Nucleus accumbens (tissue), 56 donors: ENCODE measurements at regions not wholly inside any gene's neighbourhood (a gene's known extent, or its start where the extent isn't known, plus 50 kb on each side); places are given as distances from the start of the nearest gene placed in this dataset.
A peak's percentile ranks its signal among the peaks of the same experiment; 100 is the strongest.
"Not testable (repeated sequence)": the region's sequence is repeated elsewhere in the genome, so short reads cannot be mapped to it uniquely, and the experiment has no call there.

Source experiments
- DNase-seq, 56 donors: peaks; one replicate each; lab custom pipeline; 2025; lab: John Stamatoyannopoulos, UW

DNA sequence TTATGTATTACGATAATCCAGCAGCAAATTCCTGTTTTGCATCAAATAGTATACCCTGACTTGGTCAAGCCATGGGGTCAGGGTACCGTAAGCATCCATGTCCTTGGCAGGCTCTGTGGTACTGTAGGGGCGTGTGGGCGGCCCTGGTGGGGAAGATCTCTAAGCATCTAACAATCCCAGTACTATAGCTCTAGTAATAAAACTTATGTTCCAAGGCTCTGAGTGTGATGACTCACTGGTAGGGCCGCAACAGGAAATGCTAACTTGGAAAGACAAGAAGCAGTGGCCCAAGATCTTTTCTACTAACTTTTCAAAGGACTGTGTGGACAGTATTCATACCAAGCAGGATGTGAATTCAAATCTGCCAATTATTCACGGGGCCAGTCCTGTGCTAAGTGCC, 63.8 kb downstream of the CLEC18A start:
- not testable (repeated sequence) for DNase-seq

DNA sequence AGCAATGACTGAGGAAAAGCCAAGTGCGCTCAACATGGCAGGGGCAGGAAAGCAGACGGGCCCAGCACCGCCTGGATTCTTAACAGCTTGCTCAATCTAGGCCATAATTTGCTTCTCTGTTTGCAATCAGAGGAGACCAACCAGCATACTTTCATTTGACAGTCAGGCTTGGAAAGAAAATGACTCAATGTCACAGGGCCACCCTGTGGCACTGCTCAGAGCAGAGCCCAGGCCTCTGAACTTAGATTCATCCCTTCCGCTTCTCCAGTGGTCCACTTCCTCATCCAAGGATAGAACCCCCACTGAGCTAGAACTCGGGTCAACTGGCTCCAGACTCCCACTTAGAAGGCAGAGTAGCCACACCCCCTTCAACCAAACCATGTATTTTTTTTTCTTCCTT, 65.6 kb downstream of the CLEC18A start:
- not testable (repeated sequence) for DNase-seq

DNA sequence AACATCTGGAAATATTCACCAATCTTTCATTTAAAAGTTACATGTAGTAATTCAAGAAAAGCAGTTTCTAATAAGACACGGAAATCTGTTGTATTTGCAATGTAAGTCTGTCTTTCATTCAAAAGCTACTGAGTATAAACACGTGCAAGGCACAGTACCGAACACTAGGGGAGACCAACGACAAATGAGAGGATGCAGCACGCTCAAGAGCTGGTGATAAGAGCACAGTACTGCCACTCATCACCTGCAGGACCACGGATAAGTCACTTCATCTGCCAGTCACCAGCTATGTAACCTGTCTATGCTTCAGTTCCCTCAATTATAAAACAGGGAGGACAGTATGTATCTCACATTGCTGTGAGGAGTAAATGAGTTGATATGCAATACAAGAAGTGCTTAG, 67.1 kb downstream of the CLEC18A start:
- peak in 7 of 56 donors; percentile 0 to 22 (median 2) for DNase-seq

DNA sequence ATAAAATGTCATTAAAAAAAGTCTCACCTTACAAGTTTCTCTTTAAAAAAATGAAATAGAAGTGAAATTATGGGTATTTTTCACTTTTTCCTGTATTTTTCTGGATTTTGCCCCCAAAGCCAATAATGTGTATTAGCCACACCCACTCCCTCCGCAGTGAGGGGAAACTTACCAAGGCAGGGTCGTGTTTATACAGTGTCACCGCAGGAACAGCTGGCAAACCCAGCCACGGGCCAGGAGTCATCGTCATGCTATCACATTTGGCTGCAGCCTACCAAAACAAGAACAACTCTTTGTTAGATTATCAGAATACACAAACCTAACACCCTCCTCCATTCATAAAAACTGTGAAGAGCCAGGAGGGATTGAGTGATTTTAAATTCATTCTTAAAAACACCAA, 72.1 kb downstream of the CLEC18A start:
- DNase-seq = not testable (repeated sequence)

DNA sequence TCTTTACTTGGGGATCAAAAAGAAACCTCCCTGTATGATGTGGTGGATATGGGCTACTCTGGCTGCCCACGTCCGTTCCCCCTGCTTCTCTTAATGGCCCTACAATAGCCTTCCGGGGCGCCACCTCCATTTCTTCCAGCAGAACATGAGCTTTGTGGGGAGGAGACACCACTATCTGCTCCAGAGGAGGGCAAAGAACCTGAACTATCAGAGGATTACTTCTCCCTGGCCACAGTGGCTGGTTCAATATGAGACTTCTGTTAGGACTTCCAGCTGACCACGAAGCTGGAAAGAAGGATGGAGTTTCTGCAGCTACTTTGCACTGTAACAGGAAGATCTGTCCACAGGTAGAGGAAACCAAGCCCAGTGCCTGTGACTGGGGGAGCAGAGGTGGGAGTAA, 72.8 kb downstream of the CLEC18A start:
- not testable (repeated sequence) for DNase-seq

DNA sequence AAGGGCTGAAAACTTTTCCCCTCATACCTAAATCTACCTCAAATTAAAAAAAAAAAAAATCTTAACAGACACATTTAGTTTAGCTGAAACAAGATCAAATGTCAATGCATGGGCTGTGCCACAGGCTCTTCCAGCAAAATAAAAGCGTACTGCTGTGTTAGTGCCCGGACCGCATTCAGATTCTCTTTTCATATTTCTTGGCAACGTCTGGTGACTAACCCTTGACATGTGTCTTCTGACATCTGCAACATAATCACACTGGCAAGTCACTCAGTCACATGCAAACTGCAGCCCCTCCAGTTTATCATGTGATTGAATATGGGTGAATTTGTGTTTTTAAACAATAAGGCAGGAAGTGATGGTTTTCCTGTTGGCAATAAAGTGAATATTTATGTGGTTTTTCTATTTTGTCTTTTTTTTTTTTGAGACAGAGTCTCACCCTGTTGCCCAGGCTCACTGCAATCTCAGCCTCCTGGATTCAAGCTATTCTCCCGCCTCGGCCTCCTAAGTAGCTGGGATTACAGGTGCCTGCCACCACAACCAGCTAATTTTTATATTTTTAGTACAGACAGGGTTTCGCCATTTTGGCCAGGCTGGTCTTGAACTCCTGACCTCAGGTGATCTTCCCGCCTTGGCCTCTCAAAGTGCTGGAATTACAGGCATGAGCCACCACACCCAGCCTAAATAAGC, 75.2 kb downstream of the CLEC18A start:
- DNase-seq = not testable (repeated sequence)

DNA sequence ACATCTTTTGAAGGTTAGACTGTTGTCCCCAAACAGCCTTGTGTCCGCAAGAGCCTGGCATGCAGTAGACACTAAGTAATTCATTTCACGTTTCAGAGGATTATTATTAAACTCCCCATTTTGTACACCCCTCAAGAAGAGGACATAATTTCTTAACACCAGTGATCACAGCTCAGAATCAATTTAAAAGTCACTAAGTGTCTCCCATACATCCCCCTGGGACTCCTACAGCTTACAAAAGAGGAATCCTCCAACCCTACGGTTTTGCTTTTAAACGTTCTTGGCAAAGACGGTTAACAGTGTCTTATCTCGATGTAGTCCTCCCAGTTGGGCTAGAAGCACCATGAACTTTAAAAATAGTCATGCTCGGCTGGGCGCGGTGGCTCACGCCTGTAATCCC, 81.2 kb upstream of the PDPR start:
- not testable (repeated sequence) for DNase-seq

DNA sequence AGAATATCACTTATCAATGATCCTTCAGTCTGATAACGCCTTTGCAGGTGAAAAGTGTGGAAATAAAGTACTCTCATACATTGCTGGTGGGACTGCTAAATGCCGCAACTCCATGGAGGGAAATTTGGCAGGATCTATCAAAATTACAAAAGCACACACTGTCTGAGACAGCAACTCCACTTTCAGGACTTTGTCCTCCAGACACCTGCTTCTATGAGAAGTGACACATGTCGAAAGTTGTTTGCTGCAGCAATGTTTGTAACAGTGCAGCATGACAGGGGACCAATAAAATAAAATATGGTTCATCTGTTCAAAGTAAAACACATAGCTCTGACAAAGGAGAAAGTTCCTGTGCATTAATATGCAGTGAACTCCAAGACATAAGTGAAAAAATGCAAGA, 76.2 kb upstream of the PDPR start:
- DNase-seq = not testable (repeated sequence)

DNA sequence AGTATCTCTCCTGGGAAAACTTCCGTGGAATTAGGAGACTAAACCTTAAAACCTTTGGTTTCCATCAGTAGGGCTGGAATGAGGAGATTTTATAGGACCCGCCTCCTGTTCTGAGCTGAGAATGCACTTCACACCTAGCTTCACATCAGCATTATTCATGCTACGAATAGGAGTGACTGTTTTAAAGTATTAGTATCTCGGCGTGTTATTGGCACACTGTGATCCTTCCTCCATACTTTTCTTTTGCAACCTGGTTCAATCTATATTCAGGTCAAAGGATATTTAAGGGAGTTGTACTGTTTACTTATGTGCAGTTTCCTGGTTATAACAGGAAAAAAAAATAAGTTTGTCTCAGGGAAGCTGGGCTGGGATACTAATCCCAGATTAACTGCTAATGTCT, 73.6 kb upstream of the PDPR start:
- DNase-seq = not testable (repeated sequence)

DNA sequence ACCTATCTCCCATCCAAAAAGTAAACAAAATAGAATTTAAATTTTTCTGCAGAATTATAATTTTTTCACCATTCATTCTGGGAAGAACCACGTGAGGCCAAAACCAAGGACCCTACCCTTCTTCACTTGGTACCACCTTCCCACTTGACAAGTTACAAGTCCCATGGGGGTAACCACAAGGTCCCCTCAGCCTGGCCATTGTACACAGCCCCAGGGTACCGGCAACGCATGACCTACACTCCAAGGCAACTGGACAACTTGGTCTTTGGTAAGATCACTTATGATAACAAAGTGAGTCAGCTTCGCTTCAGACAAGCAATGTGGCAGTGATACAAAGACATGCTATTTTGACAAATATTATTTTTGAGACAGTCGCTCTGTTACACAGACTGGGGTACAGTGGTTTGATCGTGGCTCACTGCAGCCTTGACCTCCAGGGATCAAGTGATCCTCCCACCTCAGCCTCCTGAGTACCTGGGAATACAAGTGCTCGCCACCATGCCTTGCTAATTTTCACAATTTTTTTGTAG, 70.5 kb upstream of the PDPR start:
- DNase-seq = not testable (repeated sequence)

DNA sequence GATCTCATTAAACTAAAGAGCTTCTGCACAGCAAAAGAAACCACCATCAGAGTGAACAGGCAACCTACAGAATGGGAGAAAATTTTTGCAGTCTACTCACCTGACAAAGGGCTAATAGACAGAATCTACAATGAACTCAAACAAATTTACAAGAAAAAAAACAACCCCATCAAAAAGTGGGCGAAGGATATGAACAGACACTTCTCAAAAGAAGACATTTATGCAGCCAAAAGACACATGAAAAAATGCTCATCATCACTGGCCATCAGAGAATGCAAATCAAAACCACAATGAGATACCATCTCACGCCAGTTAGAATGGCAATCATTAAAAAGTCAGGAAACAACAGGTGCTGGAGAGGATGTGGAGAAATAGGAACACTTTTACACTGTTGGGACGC, 67.6 kb upstream of the PDPR start:
- not testable (repeated sequence) for DNase-seq

DNA sequence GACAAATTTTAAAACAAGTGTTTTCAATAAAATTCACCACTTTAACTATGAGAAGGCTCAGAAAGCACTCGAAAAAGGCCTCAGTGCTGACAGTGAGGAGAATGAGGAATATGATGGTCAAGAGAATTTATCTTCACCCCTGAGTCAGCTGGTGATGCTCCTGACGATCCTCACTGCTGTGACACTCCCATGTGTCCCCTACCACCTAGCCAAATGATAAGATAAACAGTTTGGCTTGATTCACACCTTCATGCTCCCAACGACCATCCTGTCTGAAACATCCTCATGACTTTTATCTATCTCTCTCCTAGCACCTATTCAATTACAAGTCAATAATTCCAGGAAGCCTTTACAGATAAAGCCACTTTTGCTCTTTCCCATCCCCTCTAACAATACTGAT, 66.0 kb upstream of the PDPR start:
- DNase-seq = not testable (repeated sequence)

DNA sequence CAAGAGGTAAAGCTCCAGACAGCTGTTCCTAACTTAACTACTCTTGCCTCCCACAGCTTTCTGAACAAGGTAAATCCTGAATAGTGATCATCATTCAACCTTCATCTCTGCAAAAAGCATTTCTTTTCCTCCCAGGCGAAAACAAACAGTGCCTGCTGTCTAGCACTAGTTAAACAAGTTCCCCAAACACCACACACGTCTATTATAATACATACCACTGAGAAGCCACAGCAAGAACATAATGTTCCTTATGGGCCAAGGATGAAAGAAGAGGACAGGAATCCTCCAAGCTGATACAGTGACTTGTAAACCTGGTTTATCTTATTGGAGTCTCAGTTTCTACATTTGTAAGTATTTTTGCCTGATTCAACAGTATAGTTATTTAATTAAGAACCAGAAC, 56.1 kb upstream of the PDPR start:
- not testable (repeated sequence) for DNase-seq

DNA sequence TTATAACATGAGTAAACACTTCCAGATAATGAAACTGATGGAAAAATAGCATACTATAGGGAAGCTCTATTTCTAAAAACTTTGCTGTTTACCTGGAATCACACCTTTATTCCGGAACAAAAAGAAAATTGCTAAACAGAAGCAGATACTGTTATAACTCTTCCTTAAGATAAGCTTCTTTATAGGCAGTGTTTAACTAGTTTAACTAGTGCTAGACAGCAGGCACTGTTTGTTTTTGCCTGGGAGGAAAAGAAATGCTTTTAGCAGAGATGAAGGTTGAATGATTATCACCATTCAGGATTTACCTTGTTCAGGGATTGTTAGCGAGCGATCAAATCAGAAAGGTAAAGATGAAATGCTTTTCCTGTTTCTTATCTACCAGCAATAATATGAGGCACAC, 54.7 kb upstream of the PDPR start:
- DNase-seq = not testable (repeated sequence)

DNA sequence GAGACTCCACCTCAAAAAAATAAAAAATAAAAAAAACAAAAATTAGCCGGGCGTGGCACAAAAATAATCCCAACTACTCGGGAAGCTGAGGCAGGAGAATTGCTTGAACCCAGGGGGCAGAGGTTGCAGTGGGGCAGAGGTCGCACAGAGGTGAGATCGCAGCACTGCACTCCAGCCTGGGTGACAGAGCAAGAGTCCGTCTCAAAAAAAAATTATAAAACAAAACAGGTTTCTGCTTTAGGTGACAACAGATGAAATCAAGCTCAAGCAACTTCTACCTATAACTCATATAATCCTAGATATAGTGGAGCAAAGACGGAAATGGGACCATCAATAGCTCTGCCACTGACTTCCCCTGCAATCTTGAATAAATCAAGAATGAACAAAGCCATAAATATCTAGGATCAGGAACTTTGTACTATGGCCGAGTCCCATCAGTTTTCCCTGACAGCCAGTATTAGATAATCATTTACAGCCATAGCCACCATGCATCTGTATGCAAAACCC, 53.6 kb upstream of the PDPR start:
- not testable (repeated sequence) for DNase-seq

DNA sequence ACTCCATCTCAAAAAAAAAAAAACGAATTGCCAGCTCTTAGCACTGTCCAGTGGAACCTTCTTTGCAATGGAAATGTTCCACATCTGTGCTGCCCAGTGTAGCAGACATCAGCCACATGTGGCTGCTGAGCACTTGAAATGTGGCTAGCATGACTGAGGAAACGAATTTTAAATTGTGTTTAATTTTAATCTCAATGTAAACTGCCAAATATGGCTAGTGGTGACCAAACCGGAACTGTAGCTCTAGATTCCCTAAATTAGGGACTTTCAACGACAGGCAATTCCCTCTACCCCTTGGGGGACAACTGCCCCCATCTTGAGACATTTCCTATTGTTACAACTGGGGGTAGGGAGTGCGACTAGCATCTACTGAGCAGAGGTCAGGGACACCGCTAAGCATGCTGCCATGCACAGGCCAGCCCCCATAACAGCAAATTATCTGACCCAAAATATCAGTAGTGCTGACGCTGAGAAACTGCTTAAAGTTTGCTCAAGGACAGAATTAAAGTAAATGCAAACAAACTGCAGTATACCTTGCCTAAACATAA, 52.4 kb upstream of the PDPR start:
- not testable (repeated sequence) for DNase-seq

DNA sequence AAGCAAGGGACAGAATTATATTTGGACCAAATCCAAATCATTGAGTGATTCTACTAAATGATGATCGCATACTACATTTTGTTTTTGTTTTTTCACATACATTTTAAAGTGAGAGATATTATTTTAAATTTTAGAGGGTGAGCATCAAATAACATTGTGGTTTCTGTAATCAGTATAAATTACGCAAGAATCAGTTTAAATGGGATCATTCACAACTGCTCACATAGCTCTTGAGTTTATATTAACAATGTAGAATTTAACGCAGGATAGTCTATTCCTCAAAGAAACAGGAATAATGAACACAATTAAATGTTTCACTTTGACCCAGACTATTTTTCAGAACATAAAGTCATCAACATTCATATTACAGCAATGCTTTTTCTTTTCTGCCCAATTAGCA, 51.2 kb upstream of the PDPR start:
- not testable (repeated sequence) for DNase-seq
